Karpas-422 (cell line): ENCODE measurements at regions not wholly inside any gene's neighbourhood (a gene's known extent, or its start where the extent isn't known, plus 50 kb on each side); places are given as distances from the start of the nearest gene placed in this dataset. TPM values are rescaled to one million over a fixed set of nuclear protein-coding genes. Genes with fewer than 3 reads are reported as not detected.
"Not testable (repeated sequence)": the region's sequence is repeated elsewhere in the genome, so short reads cannot be mapped to it uniquely, and the experiment has no call there.

ENCODE experiments used
- DNase-seq: peaks from one replicate; pipeline ENCODE4 v3.0.0-alpha.2; 2015
- H2AFZ ChIP-seq: fragments of 200-600 bp; sonication (generic); 2 replicates; pipeline ENCODE4 v1.6.1; 2014; ENCODE audit warnings: antibody characterized with exemption, low read length, mixed read lengths
- H3K27ac ChIP-seq: fragments of 200-600 bp; sonication (generic); 2 replicates; pipeline ENCODE4 v1.5.1; 2014; ENCODE audit warnings: mild to moderate bottlenecking, low read length, moderate library complexity
- H3K27me3 ChIP-seq: fragments of 200-600 bp; sonication (generic); 2 replicates; pipeline ENCODE4 v1.6.1; 2014; ENCODE audit warnings: low read length, mixed read lengths
- H3K36me3 ChIP-seq: fragments of 200-600 bp; sonication (generic); 2 replicates; pipeline ENCODE4 v1.6.1; 2014; ENCODE audit warnings: low read length, mixed read lengths; ENCODE audit not compliant: insufficient read depth
- H3K4me1 ChIP-seq: fragments of 200-600 bp; sonication (generic); 2 replicates; pipeline ENCODE4 v1.6.1; 2014; ENCODE audit warnings: mild to moderate bottlenecking, low read length, mixed read lengths
- H3K4me2 ChIP-seq: fragments of 200-600 bp; sonication (generic); 2 replicates; pipeline ENCODE4 v1.6.1; 2014; ENCODE audit warnings: low read length, low read depth, mild to moderate bottlenecking; ENCODE audit not compliant: poor library complexity, severe bottlenecking
- H3K4me3 ChIP-seq: fragments of 200-600 bp; sonication (generic); 2 replicates; pipeline ENCODE4 v1.5.1; 2014; ENCODE audit warnings: mild to moderate bottlenecking, antibody characterized with exemption, low read length, mixed read lengths
- H3K79me2 ChIP-seq: fragments of 200-600 bp; sonication (generic); 2 replicates; pipeline ENCODE4 v1.6.1; 2014; ENCODE audit warnings: mild to moderate bottlenecking, low read length, mixed read lengths
- H3K9ac ChIP-seq: fragments of 200-600 bp; sonication (generic); 2 replicates; pipeline ENCODE4 v1.6.0; 2014; ENCODE audit warnings: low read length
- H3K9me2 ChIP-seq: fragments of 200-600 bp; sonication (generic), shearing (Covaris generic); replicated peaks from 2 replicates; pipeline ENCODE4 v1.6.0; 2014; ENCODE audit warnings: mild to moderate bottlenecking, low read length, moderate library complexity; ENCODE audit not compliant: insufficient read depth
- H3K9me3 ChIP-seq: fragments of 300-700, 200-600 bp; sonication (generic); 2 replicates; pipeline ENCODE4 v1.6.1; 2014; ENCODE audit warnings: low read length, mixed read lengths
- H4K20me1 ChIP-seq: fragments of 200-600 bp; sonication (generic); 2 replicates; pipeline ENCODE4 v1.6.1; 2014; ENCODE audit warnings: mild to moderate bottlenecking, antibody characterized with exemption, low read length, low read depth; ENCODE audit not compliant: insufficient read depth
- small RNA-seq: library from RNA; depleted of rRNA; stranded (forward); fragments of <200 nt; gene quantifications from one replicate; pipeline ENCODE3, GENCODE V24; 2014

- H3K9ac ChIP-seq: no peak overlapping the region
- H3K4me2 ChIP-seq: no peak overlapping the region
- H3K36me3 ChIP-seq: no peaks in the 10 kb centered on the region
- no peak overlapping the region for H2AFZ ChIP-seq
- no peaks in the 10 kb centered on the region for H3K27me3 ChIP-seq
- no peak overlapping the region for H3K4me3 ChIP-seq
- no peaks in the 10 kb centered on the region for H3K79me2 ChIP-seq
- no peak for DNase-seq
- H4K20me1 ChIP-seq: no peaks in the 10 kb centered on the region
- no peaks in the 10 kb centered on the region for H3K9me2 ChIP-seq
- peaks cover 12% of the 10 kb centered on the region for H3K4me1 ChIP-seq
- H3K9me3 ChIP-seq: no peaks in the 10 kb centered on the region
- H3K27ac ChIP-seq: no peak overlapping the region
Observed at GRCh38 chr13:50766695-50767094, 76.8 kb downstream of the DLEU7 start.

DNA sequence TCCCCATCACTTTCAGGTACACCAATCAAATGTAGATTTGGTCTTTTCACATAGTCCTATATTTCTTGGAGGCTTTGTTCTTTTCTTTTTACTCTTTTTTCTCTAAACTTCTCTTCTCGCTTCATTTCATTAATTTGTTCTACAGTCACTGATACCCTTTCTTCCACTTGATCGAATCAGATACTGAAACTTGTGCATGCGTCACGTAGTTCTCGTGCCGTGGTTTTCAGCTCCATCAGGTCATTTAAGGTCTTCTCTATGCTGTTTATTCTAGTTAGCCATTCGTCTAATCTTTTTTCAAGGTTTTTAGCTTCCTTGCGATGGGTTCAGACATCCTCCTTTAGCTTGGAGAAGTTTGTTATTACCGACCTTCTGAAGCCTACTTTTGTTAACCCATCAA lies 70.6 kb downstream of the DLEU7 start:
- not testable (repeated sequence) for H3K27ac ChIP-seq, H3K9me2 ChIP-seq, H3K36me3 ChIP-seq, DNase-seq, H3K4me1 ChIP-seq, H4K20me1 ChIP-seq, H3K79me2 ChIP-seq, H3K4me2 ChIP-seq, H3K9me3 ChIP-seq, H2AFZ ChIP-seq, H3K27me3 ChIP-seq, H3K4me3 ChIP-seq, H3K9ac ChIP-seq

Small RNA genes lying in the stretch of these regions (small RNA-seq; reads per million reads assigned to genes)
- gene RF02109 (not detected), gene RF02110 (not detected)
